ENCODE measurements at regions not wholly inside any gene's neighbourhood (a gene's known extent, or its start where the extent isn't known, plus 50 kb on each side); places are given as distances from the start of the nearest gene placed in this dataset.
"Not testable (repeated sequence)": the region's sequence is repeated elsewhere in the genome, so short reads cannot be mapped to it uniquely, and the experiment has no call there.

DNA sequence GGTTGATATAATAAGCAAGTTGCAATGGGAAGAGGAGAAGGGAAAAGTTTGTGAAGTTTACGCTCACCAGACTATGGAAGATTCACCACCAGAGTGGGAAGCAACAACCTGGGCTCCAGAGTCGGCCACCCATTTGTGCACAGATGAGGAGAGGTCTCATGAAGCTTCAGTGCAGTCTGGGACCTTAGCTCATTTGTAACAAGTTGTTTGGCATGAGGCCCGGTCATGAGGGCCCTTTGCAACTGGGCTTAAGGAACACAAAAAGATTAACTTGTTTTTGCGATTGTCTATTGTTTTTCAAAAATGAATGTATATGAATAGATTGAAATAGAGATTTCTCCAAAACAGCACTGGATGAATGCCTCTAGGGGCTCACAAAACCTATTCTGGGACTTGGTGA is 94.2 kb downstream of the ZNF737 start:
- ATAC-seq: no peak
- ChIA-PET POLR2A (interaction anchor here (0.7 kb wide), 1 partner anchor 762 kb away, joined by 4 read pairs; no protein-coding TSS in a partner anchor), CTCF (no interaction called here)
- no peaks in the 10 kb centered on the region for H3K27me3 Mint-ChIP-seq
- no peak overlapping the region for H3K27ac Mint-ChIP-seq
- H3K36me3 Mint-ChIP-seq (ENCODE audit: low read depth): no peaks in the 10 kb centered on the region
- intact Hi-C loops (cut with micrococcal nuclease): no loop called here
- no peak for DNase-seq
- H3K4me1 Mint-ChIP-seq (ENCODE audit: low read depth): no peaks in the 10 kb centered on the region
- TF ChIP-seq CTCF (IDR thresholded peaks at IDR 0.05): no peak
- peaks cover 7% of the 10 kb centered on the region for H3K9me3 Mint-ChIP-seq
- no peak overlapping the region for H3K4me3 Mint-ChIP-seq

- Mint-ChIP-seq H3K27ac (no peak overlapping the region), H3K9me3 (peaks cover 3% of the 10 kb centered on the region), H3K4me1 (ENCODE audit: low read depth) (no peaks in the 10 kb centered on the region), H3K36me3 (ENCODE audit: low read depth) (no peaks in the 10 kb centered on the region), H3K4me3 (no peak overlapping the region), H3K27me3 (no peaks in the 10 kb centered on the region)
- DNase-seq (no peak), ATAC-seq (no peak)
- ChIA-PET POLR2A (no interaction called here), CTCF (no interaction called here)
- intact Hi-C loops (cut with micrococcal nuclease): no loop called here
- TF ChIP-seq CTCF (IDR thresholded peaks at IDR 0.05): no peak
Measured at GRCh38 chr19:20470345-20471135, 95.0 kb downstream of the ZNF737 start.

GRCh38 chr19:20466638-20466990 is 99.0 kb downstream of the ZNF737 start:
- H3K4me3 Mint-ChIP-seq; H3K4me1 Mint-ChIP-seq (ENCODE audit: low read depth); H3K36me3 Mint-ChIP-seq (ENCODE audit: low read depth); ATAC-seq; CTCF ChIA-PET; H3K27me3 Mint-ChIP-seq; intact Hi-C loops (cut with micrococcal nuclease); DNase-seq; H3K9me3 Mint-ChIP-seq; H3K27ac Mint-ChIP-seq; POLR2A ChIA-PET: not testable (repeated sequence)

DNA sequence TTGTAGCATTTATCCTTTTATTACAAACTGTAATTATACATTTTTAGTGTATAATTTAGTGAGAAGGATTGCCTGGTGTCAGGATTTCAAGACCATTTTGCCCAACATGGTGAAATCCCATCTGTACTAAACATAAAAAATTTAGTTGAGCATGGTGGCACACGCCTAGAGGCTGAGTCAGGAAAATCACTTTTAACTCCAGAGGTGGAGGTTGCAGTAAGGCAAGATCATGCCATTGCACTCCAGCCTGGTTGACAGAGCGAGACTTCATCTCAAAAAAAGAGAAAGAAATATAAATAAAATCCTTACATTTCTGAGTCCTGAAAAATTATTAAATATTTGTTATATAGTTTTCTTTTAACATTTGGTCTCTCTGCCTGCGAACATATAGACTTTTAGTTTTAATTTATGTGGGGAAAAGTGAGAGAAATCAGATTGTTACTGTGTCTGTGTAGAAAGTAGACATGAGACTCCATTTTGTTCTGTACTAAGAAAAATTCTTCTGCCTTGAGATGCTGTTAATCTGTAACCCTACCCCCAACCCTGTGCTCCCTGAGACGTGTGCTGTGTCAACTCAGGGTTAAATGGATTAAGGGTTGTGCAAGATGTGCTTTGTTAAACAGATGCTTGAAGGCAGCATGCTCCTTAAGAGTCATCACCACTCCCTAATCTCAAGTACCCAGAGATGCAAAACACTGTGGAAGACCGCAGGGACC is 99.5 kb downstream of the ZNF737 start:
- DNase-seq; H3K36me3 Mint-ChIP-seq (ENCODE audit: low read depth); H3K27ac Mint-ChIP-seq; ATAC-seq; H3K4me3 Mint-ChIP-seq; H3K9me3 Mint-ChIP-seq; POLR2A ChIA-PET; CTCF ChIA-PET; H3K27me3 Mint-ChIP-seq; H3K4me1 Mint-ChIP-seq (ENCODE audit: low read depth); intact Hi-C loops (cut with micrococcal nuclease): not testable (repeated sequence)

- H3K4me3 Mint-ChIP-seq: no peak overlapping the region
- peak overlapping the region; percentile 1 for H3K27ac Mint-ChIP-seq
- peak; percentile 34 for ATAC-seq
Measured at GRCh38 chr19:20453425-20453935, 112.1 kb downstream of the ZNF737 start.

More at GRCh38 chr19:20453425-20453935, 112.1 kb downstream of the ZNF737 start:
- POLR2A ChIA-PET: no interaction called here
- intact Hi-C loops (cut with micrococcal nuclease): no loop called here
- H3K4me1 Mint-ChIP-seq (ENCODE audit: low read depth): peaks cover 11% of the 10 kb centered on the region
- no peaks in the 10 kb centered on the region for H3K9me3 Mint-ChIP-seq
- peaks cover 2% of the 10 kb centered on the region for H3K27me3 Mint-ChIP-seq
- TF ChIP-seq CTCF (IDR thresholded peaks at IDR 0.05): no peak
- no peaks in the 10 kb centered on the region for H3K36me3 Mint-ChIP-seq (ENCODE audit: low read depth)
- CTCF ChIA-PET: no interaction called here
- peak; percentile 3 for DNase-seq
